IMR-90 (cell line): ENCODE measurements at regions not wholly inside any gene's neighbourhood (a gene's known extent, or its start where the extent isn't known, plus 50 kb on each side); places are given as distances from the start of the nearest gene placed in this dataset.

Experiments used
- ATAC-seq: fragments of 200-7000 bp; cut with Tn5 transposase; 2 replicates; pipeline ENCODE4 v1.9.1; 2020; ENCODE audit warnings: low read depth, mild to moderate bottlenecking, moderate library complexity
- BruUV-seq: library from RNA; stranded (reverse); fragments of 400-500 nt; replicated peaks from 2 replicates; lab custom pipeline; 2021; lab: Mats Ljungman, UMichigan
- CTCF ChIA-PET: fragments of 300-600 bp; formaldehyde crosslinking; extraction: SDS; loops from one replicate; lab custom pipeline; 2021; ENCODE audit warnings: antibody characterized with exemption; lab: Yijun Ruan, JAX
- POLR2A ChIA-PET: fragments of 300-600 bp; sonication (Branson Sonifier 250); formaldehyde crosslinking; loops from one replicate; lab custom pipeline; 2022; ENCODE audit warnings: antibody characterized with exemption; ENCODE audit not compliant: unreplicated experiment; lab: Charles Lee
- DNase-seq: peaks from one replicate; pipeline ENCODE4 v3.0.0; 2013
- H2AFZ ChIP-seq: replicated peaks from 2 replicates; pipeline ENCODE3; 2013; ENCODE audit warnings: low read length, mild to moderate bottlenecking; ENCODE audit not compliant: poor library complexity
- H2AK5ac ChIP-seq: 2 replicates; pipeline ENCODE4 v1.6.1; 2013; ENCODE audit warnings: low read depth, low read length, inconsistent platforms
- H2AK9ac ChIP-seq: replicated peaks from 2 replicates; pipeline ENCODE3; 2013; ENCODE audit warnings: mild to moderate bottlenecking, low read depth, low read length, moderate library complexity; ENCODE audit not compliant: poor library complexity
- H2BK120ac ChIP-seq: 2 replicates; pipeline ENCODE4 v1.6.1; 2013; ENCODE audit warnings: low read depth, low read length, inconsistent platforms
- H2BK15ac ChIP-seq: 3 replicates; pipeline ENCODE4 v1.6.1; 2013; ENCODE audit warnings: low read depth, low read length, inconsistent platforms
- H2BK20ac ChIP-seq: 2 replicates; pipeline ENCODE4 v1.6.1; 2013; ENCODE audit warnings: low read depth, mild to moderate bottlenecking, inconsistent platforms, low read length, moderate library complexity
- H2BK5ac ChIP-seq: 2 replicates; pipeline ENCODE4 v1.6.1; 2013; ENCODE audit warnings: mild to moderate bottlenecking, low read depth, low read length, inconsistent platforms; ENCODE audit not compliant: poor library complexity, severe bottlenecking
- H3K14ac ChIP-seq: replicated peaks from 2 replicates; pipeline ENCODE4 v1.6.1; 2013; ENCODE audit warnings: low read depth, low read length, inconsistent platforms
- H3K18ac ChIP-seq: 2 replicates; pipeline ENCODE4 v1.6.1; 2013; ENCODE audit warnings: low read depth, low read length, control low read depth
- H3K23ac ChIP-seq: 2 replicates; pipeline ENCODE4 v1.6.1; 2013; ENCODE audit warnings: low read depth, low read length, inconsistent platforms
- H3K27ac ChIP-seq: 2 replicates; pipeline ENCODE4 v1.5.1; 2013; ENCODE audit warnings: mild to moderate bottlenecking, control low read depth, low read length; ENCODE audit not compliant: insufficient read depth
- H3K27me3 ChIP-seq: 2 replicates; pipeline ENCODE4 v1.6.1; 2013; ENCODE audit warnings: low read length; ENCODE audit not compliant: control insufficient read depth, insufficient read depth
- H3K36me3 ChIP-seq: 2 replicates; pipeline ENCODE4 v1.6.1; 2013; ENCODE audit warnings: low read length, mixed read lengths; ENCODE audit not compliant: control insufficient read depth, insufficient read depth
- H3K4ac ChIP-seq: 2 replicates; pipeline ENCODE4 v1.6.1; 2013; ENCODE audit warnings: low read depth, low read length, inconsistent platforms
- H3K4me1 ChIP-seq: 2 replicates; pipeline ENCODE4 v1.6.1; 2013; ENCODE audit warnings: low read length, mixed read lengths; ENCODE audit not compliant: control insufficient read depth, insufficient read depth
- H3K4me2 ChIP-seq: 2 replicates; pipeline ENCODE4 v1.6.1; 2013; ENCODE audit warnings: low read depth, mild to moderate bottlenecking, control low read depth, low read length, moderate library complexity
- H3K4me3 ChIP-seq: 2 replicates; pipeline ENCODE4 v1.5.1; 2013; ENCODE audit warnings: low read depth, mild to moderate bottlenecking, control low read depth, low read length, moderate library complexity; ENCODE audit not compliant: insufficient read depth
- H3K56ac ChIP-seq: 2 replicates; pipeline ENCODE4 v1.6.1; 2013; ENCODE audit warnings: low read length, inconsistent platforms; ENCODE audit not compliant: insufficient read depth; ENCODE audit errors: extremely low read depth
- H3K79me1 ChIP-seq, 2 experiments: 2 replicates each; pipeline ENCODE4 v1.6.1; 2013; ENCODE audit warnings: low read length in 2 of 2, inconsistent platforms in 1 of 2, low read depth in 1 of 2
- H3K9ac ChIP-seq: 2 replicates; pipeline ENCODE4 v1.6.1; 2013; ENCODE audit warnings: low read depth, low read length, control low read depth
- H3K9me1 ChIP-seq: 2 replicates; pipeline ENCODE4 v1.6.1; 2013; ENCODE audit warnings: low read length, inconsistent platforms; ENCODE audit not compliant: insufficient read depth
- H3K9me3 ChIP-seq: 2 replicates; pipeline ENCODE4 v1.6.1; 2013; ENCODE audit warnings: low read length; ENCODE audit not compliant: control insufficient read depth, insufficient read depth
- H4K20me1 ChIP-seq: 2 replicates; pipeline ENCODE4 v1.6.1; 2013; ENCODE audit warnings: low read length, inconsistent platforms; ENCODE audit not compliant: insufficient read depth
- H4K5ac ChIP-seq: 2 replicates; pipeline ENCODE4 v1.6.1; 2013; ENCODE audit warnings: mild to moderate bottlenecking, low read depth, low read length, control low read depth
- H4K8ac ChIP-seq, 2 experiments: 2 replicates each; pipeline ENCODE4 v1.6.1; 2013; ENCODE audit warnings: low read depth in 2 of 2, low read length in 2 of 2, control low read depth in 1 of 2, inconsistent platforms in 1 of 2
- H4K91ac ChIP-seq: 2 replicates; pipeline ENCODE4 v1.6.1; 2013; ENCODE audit warnings: low read depth, low read length, inconsistent platforms; ENCODE audit not compliant: insufficient read depth
- BHLHE40 ChIP-seq: fragments of 150-350 bp; IDR thresholded peaks from 2 replicates; pipeline ENCODE4 v1.6.1; 2016; ENCODE audit warnings: mild to moderate bottlenecking, low read depth, low read length
- CEBPB ChIP-seq: IDR thresholded peaks from 2 replicates; pipeline ENCODE4 v1.6.1; 2012; ENCODE audit warnings: low read depth, low read length, improper control_type of control experiment
- CHD1 ChIP-seq: IDR thresholded peaks from 2 replicates; pipeline ENCODE4 v1.6.1; 2012; ENCODE audit warnings: low read depth, low read length, improper control_type of control experiment
- ELK1 ChIP-seq: fragments of 150-350 bp; IDR thresholded peaks from 2 replicates; pipeline ENCODE4 v1.6.1; 2016; ENCODE audit warnings: low read depth, mild to moderate bottlenecking, low read length, moderate library complexity, borderline replicate concordance
- FOS ChIP-seq: fragments of 150-350 bp; IDR thresholded peaks from 2 replicates; pipeline ENCODE4 v1.6.1; 2016; ENCODE audit warnings: low read depth, low read length
- MAZ ChIP-seq: IDR thresholded peaks from 2 replicates; pipeline ENCODE4 v1.6.1; 2012; ENCODE audit warnings: low read depth, mild to moderate bottlenecking, low read length, improper control_type of control experiment, moderate library complexity, borderline replicate concordance
- MXI1 ChIP-seq: IDR thresholded peaks from 2 replicates; pipeline ENCODE4 v1.6.1; 2012; ENCODE audit warnings: low read depth, mild to moderate bottlenecking, low read length, moderate library complexity, borderline replicate concordance
- NFE2L2 ChIP-seq: fragments of 150-350 bp; IDR thresholded peaks from 2 replicates; pipeline ENCODE4 v1.6.1; 2016; ENCODE audit warnings: low read depth, mild to moderate bottlenecking, low read length
- POLR2A ChIP-seq: IDR thresholded peaks from 2 replicates; pipeline ENCODE4 v1.6.1; 2012; ENCODE audit warnings: mild to moderate bottlenecking, low read depth, low read length
- RAD21 ChIP-seq: IDR thresholded peaks from 2 replicates; pipeline ENCODE4 v1.6.1; 2012; ENCODE audit warnings: low read length, improper control_type of control experiment
- RCOR1 ChIP-seq: IDR thresholded peaks from 2 replicates; pipeline ENCODE4 v1.6.1; 2012; ENCODE audit warnings: mild to moderate bottlenecking, low read length, improper control_type of control experiment; ENCODE audit not compliant: insufficient replicate concordance
- RFX5 ChIP-seq: IDR thresholded peaks from 2 replicates; pipeline ENCODE4 v1.8.0; 2012; ENCODE audit warnings: low read depth, mild to moderate bottlenecking, low read length, moderate library complexity
- SMC3 ChIP-seq: fragments of 150-350 bp; IDR thresholded peaks from 2 replicates; pipeline ENCODE4 v1.6.1; 2016; ENCODE audit warnings: low read depth, mild to moderate bottlenecking, antibody characterized with exemption, low read length, moderate library complexity
- WGBS, 2 experiments: methylation state at CpG; one replicate each; pipeline versions ENCODE4 v1.1.5 to v1.1.7; 2013; ENCODE audit warnings: missing lambda C conversion rate in 2 of 2; ENCODE audit not compliant: insufficient read length in 1 of 2; ENCODE audit errors: extremely low coverage in 2 of 2; 5-methylcytosine and 5-hydroxymethylcytosine counted together
- dilution Hi-C: fragments of 300-500 bp; cut with HindIII; formaldehyde crosslinking; loops from one replicate; pipeline ENCODE4 v1.14.3; 2018; ENCODE audit warnings: low sequenced_read_pairs; ENCODE audit not compliant: unreplicated experiment
- in situ Hi-C: fragments of 300-500 bp; cut with MboI; formaldehyde crosslinking; loops from 3 replicates; pipeline ENCODE4 v1.14.3; 2019; ENCODE audit warnings: low sequenced_read_pairs, inconsistent platforms, mixed read lengths
- intact Hi-C: fragments of 100-400 bp; cut with micrococcal nuclease; formaldehyde crosslinking; loops from 2 replicates; pipeline ENCODE4 v1.10.0; 2022
- TF ChIP-seq, protein P1 (sequence below): conservative IDR thresholded peaks from 2 replicates; pipeline ENCODE4 v1.5.1; 2012; ENCODE audit warnings: mild to moderate bottlenecking, low read depth, low read length, improper control_type of control experiment
- TF ChIP-seq, protein P2 (sequence below): fragments of 150-350 bp; IDR thresholded peaks from 2 replicates; pipeline ENCODE4 v1.6.1; 2017; ENCODE audit warnings: mild to moderate bottlenecking, antibody characterized with exemption, low read length, low read depth

DNA sequence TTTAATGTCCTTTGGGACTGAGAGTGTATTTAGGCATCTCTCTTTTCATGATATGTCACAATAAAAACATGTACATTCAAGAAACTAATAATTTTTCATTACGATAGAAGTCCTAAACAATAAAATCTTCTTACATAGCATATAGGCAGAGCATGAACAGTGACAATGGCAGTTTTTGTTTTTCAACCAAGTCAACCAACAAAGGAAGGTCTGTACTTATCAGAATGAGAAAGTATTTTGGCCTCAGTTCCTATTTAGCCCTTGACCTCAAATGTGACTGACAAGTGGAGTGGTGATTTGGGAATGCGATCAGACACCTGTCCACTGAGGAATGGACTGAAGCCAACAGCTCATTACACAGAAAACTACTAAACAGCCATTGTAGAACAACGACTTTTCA is 219.5 kb downstream of the TMEM161B start:
- no peak overlapping the region for H2AFZ ChIP-seq
- no peak overlapping the region for H3K27ac ChIP-seq
- intact Hi-C loops, result no loop called here
- no peaks in the 10 kb centered on the region for H3K27me3 ChIP-seq
- H3K79me1 ChIP-seq, result no peaks in the 10 kb centered on the region
- H3K4me2 ChIP-seq, result no peak overlapping the region
- ChIA-PET POLR2A (no interaction called here), CTCF (no interaction called here)
- H2BK15ac ChIP-seq, result no peak overlapping the region
- H3K23ac ChIP-seq, result no peak overlapping the region
- no peak overlapping the region for H2BK120ac ChIP-seq
- ATAC-seq (no peak), DNase-seq (no peak)
- no peak overlapping the region for H3K56ac ChIP-seq
- TF ChIP-seq BHLHE40 (no peak), RFX5 (no peak), SMC3 (no peak), ELK1 (no peak), CHD1 (no peak), RCOR1 (no peak), FOS (no peak), RAD21 (no peak), NFE2L2 (no peak), POLR2A (no peak), CEBPB (no peak), MXI1 (no peak), MAZ (no peak)
- TF ChIP-seq, protein P1, sequence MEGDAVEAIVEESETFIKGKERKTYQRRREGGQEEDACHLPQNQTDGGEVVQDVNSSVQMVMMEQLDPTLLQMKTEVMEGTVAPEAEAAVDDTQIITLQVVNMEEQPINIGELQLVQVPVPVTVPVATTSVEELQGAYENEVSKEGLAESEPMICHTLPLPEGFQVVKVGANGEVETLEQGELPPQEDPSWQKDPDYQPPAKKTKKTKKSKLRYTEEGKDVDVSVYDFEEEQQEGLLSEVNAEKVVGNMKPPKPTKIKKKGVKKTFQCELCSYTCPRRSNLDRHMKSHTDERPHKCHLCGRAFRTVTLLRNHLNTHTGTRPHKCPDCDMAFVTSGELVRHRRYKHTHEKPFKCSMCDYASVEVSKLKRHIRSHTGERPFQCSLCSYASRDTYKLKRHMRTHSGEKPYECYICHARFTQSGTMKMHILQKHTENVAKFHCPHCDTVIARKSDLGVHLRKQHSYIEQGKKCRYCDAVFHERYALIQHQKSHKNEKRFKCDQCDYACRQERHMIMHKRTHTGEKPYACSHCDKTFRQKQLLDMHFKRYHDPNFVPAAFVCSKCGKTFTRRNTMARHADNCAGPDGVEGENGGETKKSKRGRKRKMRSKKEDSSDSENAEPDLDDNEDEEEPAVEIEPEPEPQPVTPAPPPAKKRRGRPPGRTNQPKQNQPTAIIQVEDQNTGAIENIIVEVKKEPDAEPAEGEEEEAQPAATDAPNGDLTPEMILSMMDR, result no peak
- TF ChIP-seq, protein P2, sequence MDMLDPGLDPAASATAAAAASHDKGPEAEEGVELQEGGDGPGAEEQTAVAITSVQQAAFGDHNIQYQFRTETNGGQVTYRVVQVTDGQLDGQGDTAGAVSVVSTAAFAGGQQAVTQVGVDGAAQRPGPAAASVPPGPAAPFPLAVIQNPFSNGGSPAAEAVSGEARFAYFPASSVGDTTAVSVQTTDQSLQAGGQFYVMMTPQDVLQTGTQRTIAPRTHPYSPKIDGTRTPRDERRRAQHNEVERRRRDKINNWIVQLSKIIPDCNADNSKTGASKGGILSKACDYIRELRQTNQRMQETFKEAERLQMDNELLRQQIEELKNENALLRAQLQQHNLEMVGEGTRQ, result no peak
- in situ Hi-C loops, result no loop called here
- H2AK9ac ChIP-seq, result no peak overlapping the region
- no peaks in the 10 kb centered on the region for H3K36me3 ChIP-seq
- no peak overlapping the region for H3K18ac ChIP-seq
- no peak overlapping the region for H3K14ac ChIP-seq
- H2AK5ac ChIP-seq, result no peak overlapping the region
- no peak overlapping the region for H3K9ac ChIP-seq
- no TSS peak for BruUV-seq
- H3K4me1 ChIP-seq, result no peaks in the 10 kb centered on the region
- H3K4ac ChIP-seq, result no peak overlapping the region
- no peak overlapping the region for H2BK20ac ChIP-seq
- H4K8ac ChIP-seq, result no peak overlapping the region
- H4K91ac ChIP-seq, result no peak overlapping the region
- no peak overlapping the region for H4K5ac ChIP-seq
- no peaks in the 10 kb centered on the region for H4K20me1 ChIP-seq
- H3K4me3 ChIP-seq, result no peak overlapping the region
- no peaks in the 10 kb centered on the region; the same call in 1 of the 2 replicates for H3K9me3 ChIP-seq
- no peak overlapping the region for H2BK5ac ChIP-seq
- no CpG with 5 or more reads among the region's 3 CpGs for WGBS, 2 experiments
- H3K9me1 ChIP-seq, result no peaks in the 10 kb centered on the region
- dilution Hi-C loops, result no loop called here
